Keratinocyte (primary cell): ENCODE measurements at regions not wholly inside any gene's neighbourhood (a gene's known extent, or its start where the extent isn't known, plus 50 kb on each side); places are given as distances from the start of the nearest gene placed in this dataset.

Source experiments
- DNase-seq: peaks from one replicate; pipeline ENCODE4 v3.0.0-alpha.2; 2011; ENCODE audit warnings: low read depth, missing footprints, low spot score
- FAIRE-seq: peaks from 2 replicates; lab custom pipeline; 2011; peaks lifted over from hg19 to GRCh38; lab: Jason Lieb, UNC
- H2AFZ ChIP-seq: 2 replicates; pipeline ENCODE4 v1.6.0; 2012; ENCODE audit warnings: low read length, control low read depth, inconsistent platforms; ENCODE audit not compliant: control insufficient read depth
- H3K27ac ChIP-seq: 2 replicates; pipeline ENCODE4 v1.5.1; 2011; ENCODE audit warnings: low read length; ENCODE audit not compliant: control insufficient read depth, insufficient read depth
- H3K27me3 ChIP-seq: 3 replicates; pipeline ENCODE4 v1.6.0; 2011; ENCODE audit warnings: low read length; ENCODE audit not compliant: control insufficient read depth, insufficient read depth; ENCODE audit errors: extremely low read depth
- H3K36me3 ChIP-seq, 2 experiments: 2 replicates in 1 of 2; 3 replicates in 1 of 2; pipeline ENCODE4 v1.5.1; 2011; ENCODE audit warnings: low read length in 2 of 2, mild to moderate bottlenecking in 1 of 2; ENCODE audit not compliant: control insufficient read depth in 2 of 2, insufficient read depth in 2 of 2; ENCODE audit errors: extremely low read depth in 1 of 2
- H3K4me1 ChIP-seq: 3 replicates; pipeline ENCODE4 v1.5.1; 2011; ENCODE audit warnings: low read length; ENCODE audit not compliant: control insufficient read depth, insufficient read depth; ENCODE audit errors: extremely low read depth
- H3K4me2 ChIP-seq: 3 replicates; pipeline ENCODE4 v1.6.0; 2011; ENCODE audit warnings: low read depth, low read length; ENCODE audit not compliant: control insufficient read depth, insufficient read depth; ENCODE audit errors: extremely low read depth
- H3K4me3 ChIP-seq, 3 experiments: fragments of 200-600 bp in 1 of 3; sonication (generic) in 1 of 3; 2 replicates in 2 of 3; 3 replicates in 1 of 3; pipeline ENCODE4 v1.5.1; 2011 to 2016; ENCODE audit warnings: low read length in 3 of 3, mild to moderate bottlenecking in 3 of 3, control low read depth in 2 of 3, inconsistent platforms in 1 of 3, low read depth in 1 of 3, mixed read lengths in 1 of 3, mixed run types in 1 of 3, moderate library complexity in 1 of 3; ENCODE audit not compliant: control insufficient read depth in 2 of 3, insufficient read depth in 2 of 3; ENCODE audit errors: extremely low read depth in 1 of 3
- H3K79me2 ChIP-seq: 2 replicates; pipeline ENCODE4 v1.6.0; 2012; ENCODE audit warnings: low read length; ENCODE audit not compliant: control insufficient read depth, insufficient read depth
- H3K9ac ChIP-seq: 3 replicates; pipeline ENCODE4 v1.6.0; 2011; ENCODE audit warnings: low read length; ENCODE audit not compliant: control insufficient read depth, insufficient read depth; ENCODE audit errors: extremely low read depth
- H3K9me1 ChIP-seq: 3 replicates; pipeline ENCODE4 v1.6.0; 2011; ENCODE audit warnings: low read length; ENCODE audit not compliant: control insufficient read depth, insufficient read depth; ENCODE audit errors: extremely low read depth
- H3K9me3 ChIP-seq: 2 replicates; pipeline ENCODE4 v1.5.1; 2012; ENCODE audit warnings: low read depth, low read length; ENCODE audit not compliant: control insufficient read depth
- H4K20me1 ChIP-seq: 3 replicates; pipeline ENCODE4 v1.6.0; 2011; ENCODE audit warnings: low read length; ENCODE audit not compliant: control insufficient read depth, insufficient read depth; ENCODE audit errors: extremely low read depth
- EZH2 ChIP-seq: IDR thresholded peaks from one replicate; pipeline ENCODE4 v1.6.1; 2012; ENCODE audit warnings: inconsistent platforms, mild to moderate bottlenecking, low read length, moderate library complexity
- dilution Hi-C: fragments of 300-500 bp; cut with MboI; formaldehyde crosslinking; loops from one replicate; pipeline ENCODE4 v1.7.0; 2020; ENCODE audit warnings: low sequenced_read_pairs; ENCODE audit not compliant: extremely low pct_ligation_motif_present
- TF ChIP-seq, protein P1 (sequence below), 3 experiments: IDR thresholded peaks in 1 of 3; conservative IDR thresholded peaks in 1 of 3; optimal IDR thresholded peaks in 1 of 3; 2 replicates in 2 of 3; 3 replicates in 1 of 3; pipeline versions ENCODE3 to v1.5.1; 2011; ENCODE audit warnings: low read length in 3 of 3, mild to moderate bottlenecking in 3 of 3, moderate library complexity in 2 of 3, control low read depth in 1 of 3, inconsistent platforms in 1 of 3; ENCODE audit not compliant: insufficient read depth in 2 of 3; ENCODE audit errors: extremely low read depth in 1 of 3

DNA sequence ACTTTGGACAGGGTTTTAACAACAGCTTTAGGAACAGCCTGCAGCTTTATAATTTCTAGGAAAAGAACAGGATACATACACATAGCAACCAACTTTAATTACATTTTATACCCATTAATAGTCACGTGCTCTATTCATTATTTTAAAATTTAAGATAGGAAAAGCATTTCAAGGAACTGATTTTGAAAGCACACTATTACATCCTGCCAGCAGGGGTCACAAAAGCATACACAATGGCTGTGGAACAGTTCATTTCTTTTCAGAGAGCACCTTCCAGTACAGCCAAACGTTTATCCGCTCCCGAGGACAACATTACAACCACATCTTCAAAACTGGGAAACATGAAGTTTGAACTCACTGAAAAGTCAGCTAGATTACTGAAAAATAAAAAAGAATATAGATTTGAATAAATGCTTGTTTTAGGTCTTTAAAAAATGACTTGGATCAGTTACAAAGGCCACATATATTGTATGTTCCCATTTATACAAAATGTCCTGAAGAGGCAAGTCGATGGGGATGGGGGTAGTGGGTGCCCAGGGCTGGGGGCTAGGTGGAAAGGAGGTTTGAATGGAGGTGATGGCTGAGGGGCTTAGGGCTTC, 104.6 kb upstream of the EXOC2 start:
- H3K27ac ChIP-seq, result no peak overlapping the region
- dilution Hi-C loops, result loop anchor here (5.0 kb wide), 1 partner anchor 100 kb away; no protein-coding TSS in a partner anchor
- DNase-seq (no peak), FAIRE-seq (peak; percentile 9)
- no peaks in the 10 kb centered on the region for H3K9me1 ChIP-seq
- no peaks in the 10 kb centered on the region for H3K79me2 ChIP-seq
- H3K27me3 ChIP-seq, result peaks cover 18% of the 10 kb centered on the region
- no peak overlapping the region for H3K9ac ChIP-seq
- H3K9me3 ChIP-seq, result no peaks in the 10 kb centered on the region
- no peak overlapping the region for H3K4me2 ChIP-seq
- no peaks in the 10 kb centered on the region for H3K4me1 ChIP-seq
- TF ChIP-seq, protein P1, sequence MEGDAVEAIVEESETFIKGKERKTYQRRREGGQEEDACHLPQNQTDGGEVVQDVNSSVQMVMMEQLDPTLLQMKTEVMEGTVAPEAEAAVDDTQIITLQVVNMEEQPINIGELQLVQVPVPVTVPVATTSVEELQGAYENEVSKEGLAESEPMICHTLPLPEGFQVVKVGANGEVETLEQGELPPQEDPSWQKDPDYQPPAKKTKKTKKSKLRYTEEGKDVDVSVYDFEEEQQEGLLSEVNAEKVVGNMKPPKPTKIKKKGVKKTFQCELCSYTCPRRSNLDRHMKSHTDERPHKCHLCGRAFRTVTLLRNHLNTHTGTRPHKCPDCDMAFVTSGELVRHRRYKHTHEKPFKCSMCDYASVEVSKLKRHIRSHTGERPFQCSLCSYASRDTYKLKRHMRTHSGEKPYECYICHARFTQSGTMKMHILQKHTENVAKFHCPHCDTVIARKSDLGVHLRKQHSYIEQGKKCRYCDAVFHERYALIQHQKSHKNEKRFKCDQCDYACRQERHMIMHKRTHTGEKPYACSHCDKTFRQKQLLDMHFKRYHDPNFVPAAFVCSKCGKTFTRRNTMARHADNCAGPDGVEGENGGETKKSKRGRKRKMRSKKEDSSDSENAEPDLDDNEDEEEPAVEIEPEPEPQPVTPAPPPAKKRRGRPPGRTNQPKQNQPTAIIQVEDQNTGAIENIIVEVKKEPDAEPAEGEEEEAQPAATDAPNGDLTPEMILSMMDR (optimal IDR thresholded peaks at IDR 0.05 in 1 of 3, IDR thresholded peaks at IDR 0.05 in 1 of 3, conservative IDR thresholded peaks at IDR 0.05 in 1 of 3; ENCODE audit: extremely low read depth in 1 of 3, insufficient read depth in 2 of 3, low read length in 3 of 3), result peak; percentile 56 to 66 (median 57)
- no peak for TF ChIP-seq EZH2
- no peaks in the 10 kb centered on the region for H4K20me1 ChIP-seq
- no peaks in the 10 kb centered on the region for H3K36me3 ChIP-seq
- no peak overlapping the region for H2AFZ ChIP-seq
- no peak overlapping the region for H3K4me3 ChIP-seq

DNA sequence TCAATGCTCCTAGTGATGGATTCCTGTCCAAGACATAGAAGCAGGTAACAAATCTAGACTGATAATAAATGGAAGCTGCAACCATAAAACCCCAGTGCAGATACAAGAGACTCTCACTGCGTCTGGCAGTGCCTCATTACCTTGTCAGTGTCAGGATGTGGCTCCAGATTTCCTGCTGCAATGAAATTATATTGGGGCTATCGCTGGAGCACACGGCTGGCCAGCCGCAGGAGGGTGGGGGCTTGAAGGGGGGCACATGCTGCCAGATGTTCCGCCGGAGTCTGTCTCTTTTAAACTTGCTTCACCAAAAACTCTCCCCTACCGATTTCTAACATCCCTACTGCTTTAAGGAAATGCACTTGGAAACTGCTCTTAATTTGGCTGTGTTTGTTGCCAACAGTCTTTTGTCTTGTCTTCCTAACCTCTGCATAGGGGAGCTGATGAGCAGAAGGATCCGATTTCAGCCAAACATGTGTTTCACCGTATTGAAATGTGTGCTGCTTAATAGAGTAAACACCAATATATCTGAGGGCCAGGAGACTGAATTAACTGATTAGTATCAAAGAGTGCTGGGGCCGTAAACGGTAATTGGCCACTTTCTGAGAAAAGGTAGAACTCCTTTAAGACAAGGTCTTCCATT, 102.2 kb upstream of the EXOC2 start:
- H3K4me2 ChIP-seq, result no peak overlapping the region
- H3K27me3 ChIP-seq, result peaks cover 18% of the 10 kb centered on the region
- dilution Hi-C loops, result loop anchor here (5.0 kb wide), 1 partner anchor 102 kb away; no protein-coding TSS in a partner anchor

More for the DNA sequence above, 102.2 kb upstream of the EXOC2 start:
- no peaks in the 10 kb centered on the region for H3K4me1 ChIP-seq
- H3K4me3 ChIP-seq, result no peak overlapping the region
- H3K9ac ChIP-seq, result no peak overlapping the region
- no peaks in the 10 kb centered on the region for H3K9me3 ChIP-seq
- H3K9me1 ChIP-seq, result no peaks in the 10 kb centered on the region
- TF ChIP-seq EZH2, result no peak
- TF ChIP-seq, protein P1 (optimal IDR thresholded peaks at IDR 0.05 in 1 of 3, IDR thresholded peaks at IDR 0.05 in 1 of 3, conservative IDR thresholded peaks at IDR 0.05 in 1 of 3; ENCODE audit: extremely low read depth in 1 of 3, insufficient read depth in 2 of 3, low read length in 3 of 3), result no peak
- H2AFZ ChIP-seq, result no peak overlapping the region
- DNase-seq (no peak), FAIRE-seq (no peak)
- no peaks in the 10 kb centered on the region for H3K36me3 ChIP-seq
- no peaks in the 10 kb centered on the region for H4K20me1 ChIP-seq
- no peaks in the 10 kb centered on the region for H3K79me2 ChIP-seq
- H3K27ac ChIP-seq, result no peak overlapping the region
